Anterior cingulate cortex (tissue), 58 donors: ENCODE measurements at regions not wholly inside any gene's neighbourhood (a gene's known extent, or its start where the extent isn't known, plus 50 kb on each side); places are given as distances from the start of the nearest gene placed in this dataset.
A peak's percentile ranks its signal among the peaks of the same experiment; 100 is the strongest.

Experiments
- DNase-seq, 58 donors: peaks; one replicate each; lab custom pipeline; 2025; lab: John Stamatoyannopoulos, UW

- DNase-seq: no peak
These were observed 247.4 kb downstream of the GPAM start for GRCh38 chr10:111936143-111936542.

- DNase-seq: no peak
These were observed 239.2 kb downstream of the GPAM start for GRCh38 chr10:111944331-111944730.

- no peak for DNase-seq
These were observed 229.6 kb downstream of the GPAM start for GRCh38 chr10:111953949-111954348.

GRCh38 chr10:111954386-111954785 is 229.2 kb downstream of the GPAM start:
- peak in 1 of 58 donors; percentile 1 for DNase-seq

GRCh38 chr10:111956841-111957240 is 226.7 kb downstream of the GPAM start:
- no peak for DNase-seq

GRCh38 chr10:111962951-111963350 is 220.6 kb downstream of the GPAM start:
- DNase-seq: no peak

GRCh38 chr10:111967116-111967515 is 216.4 kb downstream of the GPAM start:
- no peak for DNase-seq

- DNase-seq: no peak
These were observed 216.0 kb downstream of the GPAM start for GRCh38 chr10:111967547-111967946.

- no peak for DNase-seq
These were observed 214.9 kb downstream of the GPAM start for GRCh38 chr10:111968647-111969046.

- no peak for DNase-seq
These were observed 213.5 kb downstream of the GPAM start for GRCh38 chr10:111970111-111970510.

GRCh38 chr10:111972109-111972508 is 211.5 kb downstream of the GPAM start:
- no peak for DNase-seq

GRCh38 chr10:111973306-111973705 is 210.3 kb downstream of the GPAM start:
- DNase-seq: no peak

- no peak for DNase-seq
These were observed 209.7 kb downstream of the GPAM start for GRCh38 chr10:111973826-111974225.

- no peak for DNase-seq
These were observed 209.2 kb downstream of the GPAM start for GRCh38 chr10:111974325-111974724.

- DNase-seq: no peak
These were observed 207.0 kb downstream of the GPAM start for GRCh38 chr10:111976557-111976956.

GRCh38 chr10:111984057-111984456 is 199.5 kb downstream of the GPAM start:
- DNase-seq: no peak

GRCh38 chr10:111986079-111986478 is 197.5 kb downstream of the GPAM start:
- no peak for DNase-seq

GRCh38 chr10:111988646-111989045 is 194.9 kb downstream of the GPAM start:
- DNase-seq: no peak

- DNase-seq: peak in 15 of 58 donors; percentile 1 to 53 (median 23)
These were observed 194.2 kb downstream of the GPAM start for GRCh38 chr10:111989136-111989911.

- DNase-seq: peak in 1 of 58 donors; percentile 31
These were observed 192.8 kb downstream of the GPAM start for GRCh38 chr10:111990734-111991133.

GRCh38 chr10:111993321-111993720 is 190.2 kb downstream of the GPAM start:
- DNase-seq: no peak

GRCh38 chr10:111993872-111994426 is 189.6 kb downstream of the GPAM start:
- DNase-seq: no peak
